GM23248 (cell line): ENCODE measurements at regions not wholly inside any gene's neighbourhood (a gene's known extent, or its start where the extent isn't known, plus 50 kb on each side); places are given as distances from the start of the nearest gene placed in this dataset.
"Not testable (repeated sequence)": the region's sequence is repeated elsewhere in the genome, so short reads cannot be mapped to it uniquely, and the experiment has no call there.

Experiments used
- DNase-seq: peaks from one replicate; pipeline ENCODE4 v3.0.0-alpha.2; 2015
- H2AFZ ChIP-seq: fragments of 200-600 bp; sonication (generic); 2 replicates; pipeline ENCODE4 v1.6.1; 2016; ENCODE audit warnings: antibody characterized with exemption
- H3F3A ChIP-seq: fragments of 200-600 bp; sonication (generic); 2 replicates; pipeline ENCODE4 v1.6.1; 2016; ENCODE audit warnings: mild to moderate bottlenecking, antibody characterized with exemption, mixed run types; ENCODE audit not compliant: insufficient read depth
- H3K27ac ChIP-seq: fragments of 200-600 bp; sonication (generic); 2 replicates; pipeline ENCODE4 v1.5.1; 2016; ENCODE audit warnings: mild to moderate bottlenecking
- H3K27me3 ChIP-seq: fragments of 200-600 bp; sonication (generic); replicated peaks from 2 replicates; pipeline ENCODE4 v1.6.1; 2016; ENCODE audit warnings: mild to moderate bottlenecking; ENCODE audit not compliant: insufficient read depth
- H3K36me3 ChIP-seq: fragments of 200-600 bp; sonication (generic); 2 replicates; pipeline ENCODE4 v1.6.1; 2016; ENCODE audit warnings: low read depth, mild to moderate bottlenecking
- H3K4me1 ChIP-seq: fragments of 200-600 bp; sonication (generic); 2 replicates; pipeline ENCODE4 v1.6.1; 2016; ENCODE audit warnings: mild to moderate bottlenecking; ENCODE audit not compliant: insufficient read depth
- H3K4me2 ChIP-seq: fragments of 200-600 bp; sonication (generic); one replicate; pipeline ENCODE4 v1.6.1; 2016; ENCODE audit warnings: mild to moderate bottlenecking; ENCODE audit not compliant: unreplicated experiment
- H3K4me3 ChIP-seq: fragments of 200-600 bp; sonication (generic); 2 replicates; pipeline ENCODE4 v1.5.1; 2016; ENCODE audit warnings: mild to moderate bottlenecking
- H3K79me2 ChIP-seq: fragments of 200-600 bp; sonication (generic); 2 replicates; pipeline ENCODE4 v1.6.1; 2016; ENCODE audit warnings: mild to moderate bottlenecking; ENCODE audit not compliant: insufficient read depth
- H3K9ac ChIP-seq: fragments of 200-600 bp; sonication (generic); 2 replicates; pipeline ENCODE4 v1.6.1; 2016; ENCODE audit warnings: mild to moderate bottlenecking
- H3K9me2 ChIP-seq: fragments of 200-600 bp; sonication (generic); 2 replicates; pipeline ENCODE4 v1.6.1; 2016; ENCODE audit warnings: mixed run types, mild to moderate bottlenecking, moderate library complexity; ENCODE audit not compliant: insufficient read depth
- H3K9me3 ChIP-seq: fragments of 200-600 bp; sonication (generic); one replicate; pipeline ENCODE4 v1.6.1; 2017; ENCODE audit warnings: low read depth
- H4K20me1 ChIP-seq: fragments of 200-600 bp; sonication (generic); 2 replicates; pipeline ENCODE4 v1.6.0; 2016; ENCODE audit not compliant: insufficient read depth
- EZH2 ChIP-seq: fragments of 200-600 bp; sonication (generic); IDR thresholded peaks from 2 replicates; pipeline ENCODE4 v1.6.1; 2018; ENCODE audit warnings: antibody characterized with exemption, mild to moderate bottlenecking; ENCODE audit not compliant: insufficient read depth, poor library complexity, severe bottlenecking
- EZH2phosphoT487 ChIP-seq: fragments of 200-600 bp; sonication (generic); IDR thresholded peaks from 2 replicates; pipeline ENCODE4 v1.6.1; 2018; ENCODE audit warnings: antibody characterized with exemption, moderate library complexity, mild to moderate bottlenecking, low read depth; ENCODE audit not compliant: insufficient read depth
- WGBS, 2 experiments: methylation state at CpG; one replicate each; pipeline ENCODE4 v1.1.6; 2015 to 2017; ENCODE audit warnings: low lambda C conversion rate in 2 of 2, low coverage in 1 of 2; ENCODE audit errors: missing lambda C conversion rate in 2 of 2; 5-methylcytosine and 5-hydroxymethylcytosine counted together
- in situ Hi-C: fragments of 300-500 bp; cut with MboI; formaldehyde crosslinking; loops from 2 replicates; pipeline ENCODE4 v1.15.0; 2020

GRCh38 chr2:14778015-14778414, 145.5 kb downstream of the LRATD1 start:
- H4K20me1 ChIP-seq = no peaks in the 10 kb centered on the region
- H3K4me3 ChIP-seq = no peak overlapping the region
- no peak overlapping the region for H2AFZ ChIP-seq
- peaks cover 22% of the 10 kb centered on the region for H3K4me1 ChIP-seq
- H3K9ac ChIP-seq = no peak overlapping the region
- peak overlapping the region; percentile 35 for H3K27ac ChIP-seq
- peaks cover 14% of the 10 kb centered on the region for H3F3A ChIP-seq
- H3K27me3 ChIP-seq = no peaks in the 10 kb centered on the region
- no peaks in the 10 kb centered on the region for H3K79me2 ChIP-seq
- no peaks in the 10 kb centered on the region for H3K9me2 ChIP-seq
- DNase-seq = peak; percentile 84
- in situ Hi-C loops = no loop called here
- H3K36me3 ChIP-seq = no peaks in the 10 kb centered on the region
- no peaks in the 10 kb centered on the region for H3K9me3 ChIP-seq
- 49 to 70% methylated on average over 2 of the region's 2 CpGs for WGBS, 2 experiments
- TF ChIP-seq EZH2 = no peak
- TF ChIP-seq EZH2phosphoT487 = no peak
- H3K4me2 ChIP-seq = peak overlapping the region; percentile 71

GRCh38 chr2:14779252-14779651, 146.7 kb downstream of the LRATD1 start:
- Histone ChIP-seq H3K9me2 (no peaks in the 10 kb centered on the region), H3K4me1 (peaks cover 22% of the 10 kb centered on the region), H3K9me3 (no peaks in the 10 kb centered on the region), H3K79me2 (no peaks in the 10 kb centered on the region), H3K27ac (no peak overlapping the region), H3K4me3 (no peak overlapping the region), H3K4me2 (no peak overlapping the region), H3F3A (peaks cover 14% of the 10 kb centered on the region), H3K36me3 (no peaks in the 10 kb centered on the region), H2AFZ (no peak overlapping the region), H3K9ac (no peak overlapping the region), H4K20me1 (no peaks in the 10 kb centered on the region), H3K27me3 (no peaks in the 10 kb centered on the region)
- WGBS, 2 experiments = 75 to 78% methylated on average over 4 of the region's 4 CpGs
- in situ Hi-C loops = no loop called here
- peak; percentile 10 for DNase-seq
- no peak for TF ChIP-seq EZH2phosphoT487
- no peak for TF ChIP-seq EZH2

GRCh38 chr2:14781142-14781541, 148.6 kb downstream of the LRATD1 start:
- no peaks in the 10 kb centered on the region for H3K79me2 ChIP-seq
- 73 to 80% methylated on average over 4 of the region's 4 CpGs for WGBS, 2 experiments
- in situ Hi-C loops = no loop called here
- no peaks in the 10 kb centered on the region for H3K36me3 ChIP-seq
- no peak overlapping the region for H3K4me2 ChIP-seq
- DNase-seq = no peak
- no peak overlapping the region for H3K4me3 ChIP-seq
- H3F3A ChIP-seq = peaks cover 14% of the 10 kb centered on the region
- no peaks in the 10 kb centered on the region for H3K9me3 ChIP-seq
- TF ChIP-seq EZH2phosphoT487 (no peak), EZH2 (no peak)
- H3K9ac ChIP-seq = no peak overlapping the region
- H3K4me1 ChIP-seq = peaks cover 22% of the 10 kb centered on the region
- H3K9me2 ChIP-seq = no peaks in the 10 kb centered on the region
- H3K27me3 ChIP-seq = no peaks in the 10 kb centered on the region
- no peak overlapping the region for H3K27ac ChIP-seq
- H2AFZ ChIP-seq = no peak overlapping the region
- no peaks in the 10 kb centered on the region for H4K20me1 ChIP-seq

- in situ Hi-C loops, H3K9ac ChIP-seq: not testable (repeated sequence)
Observed at GRCh38 chr2:14788814-14789213, 156.3 kb downstream of the LRATD1 start.

GRCh38 chr2:14790041-14790640, 157.6 kb downstream of the LRATD1 start:
- Histone ChIP-seq H3K9ac (no peak overlapping the region), H4K20me1 (no peaks in the 10 kb centered on the region), H3K9me3 (no peaks in the 10 kb centered on the region), H3K27ac (0 out of 2 replicates have a peak overlapping the region, but pooled peaks have one; percentile 10), H3K4me2 (peak overlapping the region; percentile 72), H3K9me2 (no peaks in the 10 kb centered on the region), H3K79me2 (no peaks in the 10 kb centered on the region), H2AFZ (peak overlapping the region; percentile 49), H3K36me3 (no peaks in the 10 kb centered on the region), H3K27me3 (no peaks in the 10 kb centered on the region), H3F3A (peaks cover 16% of the 10 kb centered on the region), H3K4me3 (peak overlapping the region; percentile 19), H3K4me1 (peaks cover 17% of the 10 kb centered on the region; the same call in 1 of the 2 replicates)
- no peak for TF ChIP-seq EZH2phosphoT487
- TF ChIP-seq EZH2 = no peak
- in situ Hi-C loops = no loop called here
- 22 to 39% methylated on average over 1 of the region's 1 CpG for WGBS, 2 experiments
- peak; percentile 71 for DNase-seq

More at GRCh38 chr2:14788814-14789213, 156.3 kb downstream of the LRATD1 start:
- not testable (repeated sequence) for H3K4me2 ChIP-seq, H3K27me3 ChIP-seq, H3K36me3 ChIP-seq, H4K20me1 ChIP-seq, H3K27ac ChIP-seq, DNase-seq, H3K9me2 ChIP-seq, H3K4me3 ChIP-seq, H3K9me3 ChIP-seq, H3K79me2 ChIP-seq, H2AFZ ChIP-seq
- peaks cover 17% of the 10 kb centered on the region; the same call in 1 of the 2 replicates for H3K4me1 ChIP-seq
- peaks cover 16% of the 10 kb centered on the region for H3F3A ChIP-seq
- WGBS, 2 experiments = 58 to 62% methylated on average over 9 of the region's 9 CpGs
